GM12878 (cell line): ENCODE measurements at regions not wholly inside any gene's neighbourhood (a gene's known extent, or its start where the extent isn't known, plus 50 kb on each side); places are given as distances from the start of the nearest gene placed in this dataset.

Experiments
- BCL11A ChIP-seq: IDR thresholded peaks from 2 replicates; pipeline ENCODE4 v1.6.1; 2011; ENCODE audit warnings: low read depth, low read length
- RBBP5 ChIP-seq: fragments of 200-600 bp; sonication (generic); conservative IDR thresholded peaks from 2 replicates; pipeline ENCODE4 v1.6.1; 2016
- SMC3 ChIP-seq: IDR thresholded peaks from 2 replicates; pipeline ENCODE4 v1.6.1; 2011; ENCODE audit warnings: low read length, improper control_type of control experiment, borderline replicate concordance
- TF ChIP-seq, protein P1 (sequence below): IDR thresholded peaks from 2 replicates; pipeline ENCODE4 v1.6.1; 2011; ENCODE audit warnings: borderline replicate concordance, low read depth, mild to moderate bottlenecking, moderate library complexity, low read length; ENCODE audit not compliant: insufficient read depth, poor library complexity, severe bottlenecking
- TF ChIP-seq, protein P2 (sequence below), 3 experiments: IDR thresholded peaks in 2 of 3; conservative IDR thresholded peaks in 1 of 3; 2 replicates each; pipeline ENCODE4 v1.5.1; 2011; ENCODE audit warnings: low read depth in 3 of 3, low read length in 3 of 3, mild to moderate bottlenecking in 3 of 3, control low read depth in 2 of 3, moderate library complexity in 2 of 3, inconsistent platforms in 1 of 3, mixed read lengths in 1 of 3; ENCODE audit not compliant: control insufficient read depth in 2 of 3, insufficient read depth in 1 of 3; ENCODE audit errors: extremely low read depth in 1 of 3

DNA sequence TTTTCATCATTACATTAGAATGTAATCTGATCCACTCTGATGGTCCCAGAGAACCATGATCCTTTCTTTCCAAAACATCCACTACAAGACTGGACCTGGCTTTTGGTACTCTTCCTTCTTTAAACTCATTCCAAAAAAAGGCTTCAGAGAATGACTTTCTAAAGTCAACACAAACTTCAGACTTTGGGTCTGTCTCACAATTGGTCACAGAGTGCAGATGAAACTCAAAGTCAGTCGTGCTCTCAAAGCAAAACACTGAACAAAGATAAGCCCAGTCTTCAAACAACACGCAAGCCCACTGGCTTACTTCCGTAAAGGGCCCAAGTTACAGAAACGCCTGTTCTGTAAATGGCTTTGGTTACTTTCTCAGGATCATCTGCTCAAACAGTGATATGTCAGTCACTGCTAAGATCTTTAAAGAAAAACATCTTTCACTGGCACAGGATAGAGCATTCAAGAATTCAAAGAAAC, 250.9 kb upstream of the MKLN1 start:
- no peak for TF ChIP-seq SMC3
- no peak for TF ChIP-seq BCL11A
- TF ChIP-seq, protein P1, sequence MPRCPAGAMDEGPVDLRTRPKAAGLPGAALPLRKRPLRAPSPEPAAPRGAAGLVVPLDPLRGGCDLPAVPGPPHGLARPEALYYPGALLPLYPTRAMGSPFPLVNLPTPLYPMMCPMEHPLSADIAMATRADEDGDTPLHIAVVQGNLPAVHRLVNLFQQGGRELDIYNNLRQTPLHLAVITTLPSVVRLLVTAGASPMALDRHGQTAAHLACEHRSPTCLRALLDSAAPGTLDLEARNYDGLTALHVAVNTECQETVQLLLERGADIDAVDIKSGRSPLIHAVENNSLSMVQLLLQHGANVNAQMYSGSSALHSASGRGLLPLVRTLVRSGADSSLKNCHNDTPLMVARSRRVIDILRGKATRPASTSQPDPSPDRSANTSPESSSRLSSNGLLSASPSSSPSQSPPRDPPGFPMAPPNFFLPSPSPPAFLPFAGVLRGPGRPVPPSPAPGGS, result no peak
- TF ChIP-seq RBBP5, result no peak
- TF ChIP-seq, protein P2, sequence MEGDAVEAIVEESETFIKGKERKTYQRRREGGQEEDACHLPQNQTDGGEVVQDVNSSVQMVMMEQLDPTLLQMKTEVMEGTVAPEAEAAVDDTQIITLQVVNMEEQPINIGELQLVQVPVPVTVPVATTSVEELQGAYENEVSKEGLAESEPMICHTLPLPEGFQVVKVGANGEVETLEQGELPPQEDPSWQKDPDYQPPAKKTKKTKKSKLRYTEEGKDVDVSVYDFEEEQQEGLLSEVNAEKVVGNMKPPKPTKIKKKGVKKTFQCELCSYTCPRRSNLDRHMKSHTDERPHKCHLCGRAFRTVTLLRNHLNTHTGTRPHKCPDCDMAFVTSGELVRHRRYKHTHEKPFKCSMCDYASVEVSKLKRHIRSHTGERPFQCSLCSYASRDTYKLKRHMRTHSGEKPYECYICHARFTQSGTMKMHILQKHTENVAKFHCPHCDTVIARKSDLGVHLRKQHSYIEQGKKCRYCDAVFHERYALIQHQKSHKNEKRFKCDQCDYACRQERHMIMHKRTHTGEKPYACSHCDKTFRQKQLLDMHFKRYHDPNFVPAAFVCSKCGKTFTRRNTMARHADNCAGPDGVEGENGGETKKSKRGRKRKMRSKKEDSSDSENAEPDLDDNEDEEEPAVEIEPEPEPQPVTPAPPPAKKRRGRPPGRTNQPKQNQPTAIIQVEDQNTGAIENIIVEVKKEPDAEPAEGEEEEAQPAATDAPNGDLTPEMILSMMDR (IDR thresholded peaks at IDR 0.05 in 2 of 3, conservative IDR thresholded peaks at IDR 0.05 in 1 of 3; ENCODE audit: control insufficient read depth in 2 of 3, extremely low read depth in 1 of 3, insufficient read depth in 1 of 3, low read depth in 3 of 3, low read length in 3 of 3), result no peak
